VCaP (cell line): ENCODE measurements at regions not wholly inside any gene's neighbourhood (a gene's known extent, or its start where the extent isn't known, plus 50 kb on each side); places are given as distances from the start of the nearest gene placed in this dataset.

ENCODE experiments used
- H3K27ac ChIP-seq: fragments of 450-650 bp; 2 replicates; pipeline ENCODE4 v1.5.1; 2017
- TF ChIP-seq, protein P1 (sequence below): fragments of 450-650 bp; conservative IDR thresholded peaks from 2 replicates; pipeline ENCODE4 v1.5.1; 2017; ENCODE audit warnings: mild to moderate bottlenecking, moderate library complexity

GRCh38 chr7:16123117-16123770, 298.1 kb downstream of the CRPPA start:
- no peak overlapping the region for H3K27ac ChIP-seq
- TF ChIP-seq, protein P1, sequence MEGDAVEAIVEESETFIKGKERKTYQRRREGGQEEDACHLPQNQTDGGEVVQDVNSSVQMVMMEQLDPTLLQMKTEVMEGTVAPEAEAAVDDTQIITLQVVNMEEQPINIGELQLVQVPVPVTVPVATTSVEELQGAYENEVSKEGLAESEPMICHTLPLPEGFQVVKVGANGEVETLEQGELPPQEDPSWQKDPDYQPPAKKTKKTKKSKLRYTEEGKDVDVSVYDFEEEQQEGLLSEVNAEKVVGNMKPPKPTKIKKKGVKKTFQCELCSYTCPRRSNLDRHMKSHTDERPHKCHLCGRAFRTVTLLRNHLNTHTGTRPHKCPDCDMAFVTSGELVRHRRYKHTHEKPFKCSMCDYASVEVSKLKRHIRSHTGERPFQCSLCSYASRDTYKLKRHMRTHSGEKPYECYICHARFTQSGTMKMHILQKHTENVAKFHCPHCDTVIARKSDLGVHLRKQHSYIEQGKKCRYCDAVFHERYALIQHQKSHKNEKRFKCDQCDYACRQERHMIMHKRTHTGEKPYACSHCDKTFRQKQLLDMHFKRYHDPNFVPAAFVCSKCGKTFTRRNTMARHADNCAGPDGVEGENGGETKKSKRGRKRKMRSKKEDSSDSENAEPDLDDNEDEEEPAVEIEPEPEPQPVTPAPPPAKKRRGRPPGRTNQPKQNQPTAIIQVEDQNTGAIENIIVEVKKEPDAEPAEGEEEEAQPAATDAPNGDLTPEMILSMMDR: no peak

DNA sequence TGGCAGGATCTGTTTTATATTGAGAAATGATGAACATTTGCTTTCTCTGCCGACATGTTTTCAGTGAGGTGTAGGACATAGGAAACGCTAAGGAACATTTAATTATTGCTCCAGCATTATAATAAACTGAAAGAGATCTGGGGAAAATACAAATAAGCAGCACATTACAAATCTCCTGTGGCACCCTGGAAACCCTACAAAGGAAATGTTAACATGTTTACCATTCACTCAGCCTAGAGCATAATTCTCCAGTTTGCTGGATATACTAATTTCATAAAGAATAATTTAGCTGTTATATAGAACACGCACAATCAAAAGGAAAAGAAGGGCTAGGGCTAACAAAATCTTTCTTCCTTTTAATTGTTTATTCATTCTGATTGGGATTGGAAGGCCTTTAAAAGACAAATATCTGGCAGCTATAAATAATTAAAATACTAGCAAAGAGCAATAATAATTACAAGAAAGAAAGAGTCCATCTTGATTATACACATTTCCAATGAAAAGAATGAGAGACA, 299.4 kb downstream of the CRPPA start:
- TF ChIP-seq, protein P1: no peak
- peak overlapping the region; percentile 40 for H3K27ac ChIP-seq

DNA sequence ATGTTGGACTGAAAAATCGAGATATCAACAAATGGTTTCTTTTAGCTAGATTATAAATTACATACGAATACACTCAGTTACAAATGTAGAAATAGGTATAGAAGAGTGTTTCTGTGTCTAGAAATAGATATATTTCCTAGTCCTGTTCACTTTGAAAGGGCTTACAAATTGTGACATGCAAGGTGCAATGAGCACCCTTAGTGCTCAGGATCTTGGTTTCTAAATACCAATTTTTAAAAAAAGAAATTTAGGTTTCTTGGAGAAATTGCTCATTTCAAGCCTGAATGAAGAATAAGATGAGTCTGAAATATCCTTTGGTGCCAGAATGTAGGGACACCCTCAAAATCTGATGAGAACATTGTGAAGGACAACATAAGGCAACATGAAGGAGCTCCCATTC, 306.0 kb downstream of the CRPPA start:
- TF ChIP-seq, protein P1: no peak
- H3K27ac ChIP-seq: no peak overlapping the region

GRCh38 chr7:16114633-16115032, 306.7 kb downstream of the CRPPA start:
- TF ChIP-seq, protein P1: peak; percentile 74

DNA sequence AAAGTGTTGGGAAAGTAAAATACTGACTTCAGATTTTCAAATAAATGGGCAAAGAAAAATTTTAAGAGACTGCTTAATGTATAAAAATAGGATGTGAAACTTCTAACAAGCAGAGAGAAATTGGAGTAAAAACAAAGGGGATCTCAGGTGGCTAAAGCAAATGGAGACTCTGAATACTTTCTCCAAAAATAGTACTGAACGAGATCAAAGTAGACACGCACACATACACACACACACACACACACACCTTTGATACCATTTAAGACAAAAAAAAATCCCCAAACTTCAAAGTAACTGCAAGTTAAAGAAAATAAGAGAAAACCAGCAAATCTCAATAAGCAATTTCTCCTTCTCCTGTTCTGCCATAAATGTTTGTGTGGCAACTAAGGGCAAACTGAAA, 307.3 kb downstream of the CRPPA start:
- TF ChIP-seq, protein P1: no peak
- no peak overlapping the region for H3K27ac ChIP-seq

More at GRCh38 chr7:16114633-16115032, 306.7 kb downstream of the CRPPA start:
- H3K27ac ChIP-seq: no peak overlapping the region

GRCh38 chr7:16113058-16113457, 308.3 kb downstream of the CRPPA start:
- TF ChIP-seq, protein P1: no peak
- no peak overlapping the region for H3K27ac ChIP-seq

- H3K27ac ChIP-seq: no peak overlapping the region
- TF ChIP-seq, protein P1: no peak
Observed at GRCh38 chr7:16106869-16107268, 314.5 kb downstream of the CRPPA start.
